Progenitor cell of endocrine pancreas (in vitro differentiated cells): ENCODE measurements at regions not wholly inside any gene's neighbourhood (a gene's known extent, or its start where the extent isn't known, plus 50 kb on each side); places are given as distances from the start of the nearest gene placed in this dataset.
"Not testable (repeated sequence)": the region's sequence is repeated elsewhere in the genome, so short reads cannot be mapped to it uniquely, and the experiment has no call there.

Source experiments
- DNase-seq: peaks from one replicate; pipeline ENCODE4 v3.0.0; 2021; ENCODE audit warnings: low spot score; ENCODE audit not compliant: unreplicated experiment
- H3K27ac Mint-ChIP-seq: 2 replicates; pipeline ENCODE4 v1.8.0; 2021; ENCODE audit warnings: mild to moderate bottlenecking, moderate library complexity, mixed read lengths
- H3K27me3 Mint-ChIP-seq: 2 replicates; pipeline ENCODE4 v1.8.0; 2021; ENCODE audit warnings: mixed read lengths
- H3K36me3 Mint-ChIP-seq: 2 replicates; pipeline ENCODE4 v1.8.0; 2022; ENCODE audit warnings: mixed read lengths; ENCODE audit not compliant: insufficient read depth
- H3K4me1 Mint-ChIP-seq: 2 replicates; pipeline ENCODE4 v1.8.0; 2021; ENCODE audit warnings: low read depth, mixed read lengths
- H3K4me3 Mint-ChIP-seq: 2 replicates; pipeline ENCODE4 v1.8.0; 2021; ENCODE audit warnings: low read depth, mild to moderate bottlenecking, moderate library complexity, mixed read lengths
- H3K9me3 Mint-ChIP-seq: 2 replicates; pipeline ENCODE4 v1.8.0; 2021; ENCODE audit warnings: low read depth, mixed read lengths
- CTCF ChIP-seq: fragments of 200-600 bp; sonication (generic); IDR thresholded peaks from one replicate; pipeline ENCODE4 v1.5.0; 2021; ENCODE audit warnings: antibody characterized with exemption, mild to moderate bottlenecking; ENCODE audit not compliant: unreplicated experiment

- Mint-ChIP-seq H3K9me3 (no peaks in the 10 kb centered on the region), H3K4me1 (peaks cover 12% of the 10 kb centered on the region), H3K4me3 (no peak overlapping the region), H3K27ac (no peak overlapping the region), H3K36me3 (no peaks in the 10 kb centered on the region), H3K27me3 (no peaks in the 10 kb centered on the region)
- DNase-seq: no peak
- no peak for TF ChIP-seq CTCF
Measured at GRCh38 chr14:58746701-58747100, 108.9 kb downstream of the DACT1 start.

- TF ChIP-seq CTCF: no peak
- Mint-ChIP-seq H3K27me3 (no peaks in the 10 kb centered on the region), H3K9me3 (no peaks in the 10 kb centered on the region), H3K4me1 (peaks cover 12% of the 10 kb centered on the region), H3K4me3 (no peak overlapping the region), H3K27ac (no peak overlapping the region), H3K36me3 (no peaks in the 10 kb centered on the region)
- DNase-seq: no peak
Measured at GRCh38 chr14:58747181-58747580, 109.4 kb downstream of the DACT1 start.

- H3K4me3 Mint-ChIP-seq, H3K9me3 Mint-ChIP-seq, H3K27me3 Mint-ChIP-seq, H3K27ac Mint-ChIP-seq, H3K36me3 Mint-ChIP-seq, DNase-seq: not testable (repeated sequence)
- H3K4me1 Mint-ChIP-seq: peaks cover 12% of the 10 kb centered on the region
Measured at GRCh38 chr14:58748251-58748650, 110.5 kb downstream of the DACT1 start.

- Mint-ChIP-seq H3K4me3 (no peak overlapping the region), H3K9me3 (no peaks in the 10 kb centered on the region), H3K4me1 (peaks cover 11% of the 10 kb centered on the region), H3K27ac (no peak overlapping the region), H3K36me3 (no peaks in the 10 kb centered on the region), H3K27me3 (no peaks in the 10 kb centered on the region)
- DNase-seq: no peak
- no peak for TF ChIP-seq CTCF
Measured at GRCh38 chr14:58749066-58749669, 111.4 kb downstream of the DACT1 start.

- no peak overlapping the region for H3K27ac Mint-ChIP-seq
- TF ChIP-seq CTCF: no peak
- no peaks in the 10 kb centered on the region for H3K27me3 Mint-ChIP-seq
- no peaks in the 10 kb centered on the region for H3K36me3 Mint-ChIP-seq
- peaks cover 6% of the 10 kb centered on the region for H3K4me1 Mint-ChIP-seq
- DNase-seq: no peak
- H3K4me3 Mint-ChIP-seq: no peak overlapping the region
- no peaks in the 10 kb centered on the region for H3K9me3 Mint-ChIP-seq
Measured at GRCh38 chr14:58750321-58751269, 112.8 kb downstream of the DACT1 start.
